Caco-2 (cell line): ENCODE measurements at regions not wholly inside any gene's neighbourhood (a gene's known extent, or its start where the extent isn't known, plus 50 kb on each side); places are given as distances from the start of the nearest gene placed in this dataset.
"Not testable (repeated sequence)": the region's sequence is repeated elsewhere in the genome, so short reads cannot be mapped to it uniquely, and the experiment has no call there.

Experiments
- BruUV-seq: library from RNA; stranded (reverse); fragments of 400-500 nt; replicated peaks from 2 replicates; lab custom pipeline; 2021; lab: Mats Ljungman, UMichigan
- CTCF ChIA-PET: fragments of 300-600 bp; sonication (Branson Sonifier 250); formaldehyde crosslinking; loops from one replicate; lab custom pipeline; 2022; ENCODE audit warnings: antibody characterized with exemption; lab: Charles Lee
- POLR2A ChIA-PET: fragments of 300-600 bp; sonication (Branson Sonifier 250); formaldehyde crosslinking; loops from one replicate; lab custom pipeline; 2022; ENCODE audit warnings: antibody characterized with exemption; lab: Charles Lee
- DNase-seq, 2 experiments: peaks; one replicate each; pipeline versions ENCODE4 v3.0.0 to v3.0.0-alpha.2; 2020 to 2022
- H3K27me3 ChIP-seq: replicated peaks from 2 replicates; pipeline ENCODE4 v1.6.0; 2011; ENCODE audit warnings: low read length; ENCODE audit not compliant: control insufficient read depth, insufficient read depth
- H3K36me3 ChIP-seq: 2 replicates; pipeline ENCODE4 v1.5.1; 2011; ENCODE audit warnings: low read length; ENCODE audit not compliant: control insufficient read depth, insufficient read depth
- H3K4me1 ChIP-seq: fragments of 250-450 bp; sonication (Bioruptor Pico); 2 replicates; pipeline ENCODE4 v1.5.1; 2020; ENCODE audit warnings: mild to moderate bottlenecking
- H3K4me3 ChIP-seq: 2 replicates; pipeline ENCODE4 v1.5.1; 2011; ENCODE audit warnings: low read depth, mild to moderate bottlenecking, control low read depth, low read length
- H3K9me3 ChIP-seq: fragments of 250-450 bp; sonication (Bioruptor Pico); 2 replicates; pipeline ENCODE4 v1.5.1; 2020; ENCODE audit warnings: mild to moderate bottlenecking, moderate library complexity
- H3K27ac Mint-ChIP-seq: one replicate; pipeline ENCODE4 v1.8.0; 2022; ENCODE audit warnings: mixed read lengths; ENCODE audit not compliant: unreplicated experiment
- H3K27me3 Mint-ChIP-seq: one replicate; pipeline ENCODE4 v1.8.0; 2022; ENCODE audit warnings: mixed read lengths; ENCODE audit not compliant: insufficient read depth, unreplicated experiment
- H3K36me3 Mint-ChIP-seq: one replicate; pipeline ENCODE4 v1.8.0; 2022; ENCODE audit warnings: mild to moderate bottlenecking, mixed read lengths; ENCODE audit not compliant: insufficient read depth, unreplicated experiment
- H3K4me1 Mint-ChIP-seq: one replicate; pipeline ENCODE4 v1.8.0; 2022; ENCODE audit warnings: low read depth, mixed read lengths; ENCODE audit not compliant: unreplicated experiment
- H3K4me3 Mint-ChIP-seq: one replicate; pipeline ENCODE4 v1.8.0; 2022; ENCODE audit warnings: mild to moderate bottlenecking, moderate library complexity, mixed read lengths; ENCODE audit not compliant: unreplicated experiment
- H3K9me3 Mint-ChIP-seq: one replicate; pipeline ENCODE4 v1.8.0; 2022; ENCODE audit warnings: mixed read lengths; ENCODE audit not compliant: unreplicated experiment
- CTCF ChIP-seq, 2 experiments: fragments of 200-600 bp in 1 of 2; IDR thresholded peaks; 1 replicate in 1 of 2; 2 replicates in 1 of 2; pipeline versions ENCODE4 v1.5.1 to v1.8.0; 2011 to 2022; ENCODE audit warnings: antibody characterized with exemption in 1 of 2, control low read depth in 1 of 2, inconsistent platforms in 1 of 2, low read depth in 1 of 2, low read length in 1 of 2, mild to moderate bottlenecking in 1 of 2, moderate library complexity in 1 of 2; ENCODE audit not compliant: insufficient read depth in 1 of 2, severe bottlenecking in 1 of 2, unreplicated experiment in 1 of 2
- intact Hi-C: fragments of 100-400 bp; cut with micrococcal nuclease; formaldehyde crosslinking; loops from one replicate; pipeline ENCODE4 v1.10.0; 2022; ENCODE audit not compliant: unreplicated experiment

- Histone ChIP-seq H3K9me3 (no peaks in the 10 kb centered on the region), H3K36me3 (no peaks in the 10 kb centered on the region), H3K4me1 (no peaks in the 10 kb centered on the region), H3K27me3 (no peaks in the 10 kb centered on the region), H3K4me3 (no peak overlapping the region)
- BruUV-seq = no TSS peak
- Mint-ChIP-seq H3K4me1 (no peaks in the 10 kb centered on the region), H3K4me3 (no peak overlapping the region), H3K27ac (no peak overlapping the region), H3K27me3 (no peaks in the 10 kb centered on the region), H3K9me3 (peaks cover 10% of the 10 kb centered on the region), H3K36me3 (no peaks in the 10 kb centered on the region)
- ChIA-PET CTCF (no interaction called here), POLR2A (no interaction called here)
- no peak for TF ChIP-seq CTCF (IDR thresholded peaks at IDR 0.05; ENCODE audit: insufficient read depth in 1 of 2, low read depth in 1 of 2, low read length in 1 of 2, severe bottlenecking in 1 of 2, unreplicated experiment in 1 of 2)
- intact Hi-C loops = no loop called here
- DNase-seq = no peak
Observed at GRCh38 chr4:132488555-132488954, 660.5 kb upstream of the PCDH10 start.

- Histone ChIP-seq H3K9me3 (no peaks in the 10 kb centered on the region), H3K27me3 (no peaks in the 10 kb centered on the region), H3K36me3 (no peaks in the 10 kb centered on the region), H3K4me1 (no peaks in the 10 kb centered on the region), H3K4me3 (no peak overlapping the region)
- TF ChIP-seq CTCF (IDR thresholded peaks at IDR 0.05; ENCODE audit: insufficient read depth in 1 of 2, low read depth in 1 of 2, low read length in 1 of 2, severe bottlenecking in 1 of 2, unreplicated experiment in 1 of 2) = no peak
- H3K9me3 Mint-ChIP-seq = no peaks in the 10 kb centered on the region
- ChIA-PET CTCF (no interaction called here), POLR2A (no interaction called here)
- H3K4me3 Mint-ChIP-seq = no peak overlapping the region
- H3K27me3 Mint-ChIP-seq = no peaks in the 10 kb centered on the region
- H3K27ac Mint-ChIP-seq = no peak overlapping the region
- no peaks in the 10 kb centered on the region for H3K36me3 Mint-ChIP-seq
- no peak for DNase-seq
- no TSS peak for BruUV-seq
- intact Hi-C loops = no loop called here
- H3K4me1 Mint-ChIP-seq = no peaks in the 10 kb centered on the region
Observed at GRCh38 chr4:132493476-132493875, 655.6 kb upstream of the PCDH10 start.

GRCh38 chr4:132495267-132495812 is 653.8 kb upstream of the PCDH10 start:
- H3K4me1 ChIP-seq, H3K36me3 ChIP-seq, H3K4me3 ChIP-seq, H3K36me3 Mint-ChIP-seq, BruUV-seq, CTCF ChIA-PET, H3K9me3 ChIP-seq, intact Hi-C loops, H3K4me1 Mint-ChIP-seq, POLR2A ChIA-PET, H3K27me3 Mint-ChIP-seq, H3K9me3 Mint-ChIP-seq, H3K27me3 ChIP-seq, DNase-seq, H3K27ac Mint-ChIP-seq, H3K4me3 Mint-ChIP-seq: not testable (repeated sequence)

DNA sequence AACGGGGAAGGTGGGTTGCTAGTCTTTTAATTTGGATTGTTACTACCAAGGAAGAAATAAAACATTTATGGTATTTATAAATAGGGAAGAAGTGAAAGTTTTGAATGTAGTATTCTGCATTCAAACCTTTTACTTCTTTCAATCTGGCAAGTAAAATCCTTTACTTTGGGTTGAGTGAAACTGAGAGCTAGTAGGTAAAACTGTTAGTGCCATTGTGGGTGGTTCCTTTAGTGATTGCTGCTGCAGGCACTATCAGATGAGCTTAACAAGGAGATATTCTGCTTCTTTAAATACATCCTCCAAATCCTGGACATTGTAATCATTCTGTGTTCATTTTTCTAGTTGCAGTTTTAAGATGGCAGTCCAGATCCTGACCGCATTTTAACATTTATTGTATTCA is 650.9 kb upstream of the PCDH10 start:
- Histone ChIP-seq H3K27me3 (no peaks in the 10 kb centered on the region), H3K4me3 (no peak overlapping the region), H3K36me3 (no peaks in the 10 kb centered on the region), H3K4me1 (no peaks in the 10 kb centered on the region), H3K9me3 (no peaks in the 10 kb centered on the region)
- ChIA-PET CTCF (no interaction called here), POLR2A (no interaction called here)
- H3K4me1 Mint-ChIP-seq = no peaks in the 10 kb centered on the region
- no peak for TF ChIP-seq CTCF (IDR thresholded peaks at IDR 0.05; ENCODE audit: insufficient read depth in 1 of 2, low read depth in 1 of 2, low read length in 1 of 2, severe bottlenecking in 1 of 2, unreplicated experiment in 1 of 2)
- no TSS peak for BruUV-seq
- no peaks in the 10 kb centered on the region for H3K9me3 Mint-ChIP-seq
- no peaks in the 10 kb centered on the region for H3K36me3 Mint-ChIP-seq
- intact Hi-C loops = no loop called here
- no peak overlapping the region for H3K4me3 Mint-ChIP-seq
- no peaks in the 10 kb centered on the region for H3K27me3 Mint-ChIP-seq
- H3K27ac Mint-ChIP-seq = no peak overlapping the region
- DNase-seq = no peak
